Neural crest cell (in vitro differentiated cells): ENCODE measurements at regions not wholly inside any gene's neighbourhood (a gene's known extent, or its start where the extent isn't known, plus 50 kb on each side); places are given as distances from the start of the nearest gene placed in this dataset.

Source experiments
- DNase-seq: peaks from one replicate; pipeline ENCODE4 v3.0.0; 2021; ENCODE audit warnings: low read depth, mixed read lengths, low spot score
- H3K27ac Mint-ChIP-seq: one replicate; pipeline ENCODE4 v1.8.0; 2021; ENCODE audit warnings: mild to moderate bottlenecking, mixed read lengths; ENCODE audit not compliant: unreplicated experiment
- H3K27me3 Mint-ChIP-seq: 2 replicates; pipeline ENCODE4 v1.8.0; 2021; ENCODE audit warnings: low read depth, mild to moderate bottlenecking, mixed read lengths
- H3K36me3 Mint-ChIP-seq: 2 replicates; pipeline ENCODE4 v1.8.0; 2021; ENCODE audit warnings: low read depth, mild to moderate bottlenecking, mixed read lengths
- H3K4me1 Mint-ChIP-seq: 2 replicates; pipeline ENCODE4 v1.8.0; 2021; ENCODE audit warnings: mixed read lengths
- H3K4me3 Mint-ChIP-seq: one replicate; pipeline ENCODE4 v1.8.0; 2021; ENCODE audit warnings: mild to moderate bottlenecking, mixed read lengths
- H3K9me3 Mint-ChIP-seq: 2 replicates; pipeline ENCODE4 v1.8.0; 2021; ENCODE audit warnings: mixed read lengths
- TF ChIP-seq, protein P1 (sequence below): fragments of 200-600 bp; sonication (generic); conservative IDR thresholded peaks from 2 replicates; pipeline ENCODE4 v1.5.0; 2021; ENCODE audit warnings: antibody characterized with exemption, mild to moderate bottlenecking

DNA sequence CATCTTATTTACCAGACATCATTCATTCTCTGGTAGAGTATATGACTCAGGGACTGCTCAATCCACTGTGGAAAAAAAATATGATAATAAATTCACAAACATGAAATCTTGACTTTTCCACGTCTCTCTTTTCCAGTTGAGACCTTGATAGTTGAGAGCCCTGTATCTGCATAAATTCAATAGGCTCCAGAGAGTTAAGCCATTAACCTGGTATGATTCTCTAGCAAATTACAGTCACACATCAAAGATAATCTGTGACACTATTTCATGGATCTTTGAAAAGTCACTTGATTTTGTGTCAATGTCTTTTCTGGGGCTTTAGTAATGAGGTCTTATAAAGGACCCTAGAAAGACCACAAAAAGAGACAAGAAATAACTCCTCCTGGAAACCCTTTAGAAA, 154.2 kb upstream of the FOXG1 start:
- peaks cover 3% of the 10 kb centered on the region for H3K36me3 Mint-ChIP-seq
- H3K9me3 Mint-ChIP-seq: peaks cover 9% of the 10 kb centered on the region
- H3K27me3 Mint-ChIP-seq: no peaks in the 10 kb centered on the region
- TF ChIP-seq, protein P1, sequence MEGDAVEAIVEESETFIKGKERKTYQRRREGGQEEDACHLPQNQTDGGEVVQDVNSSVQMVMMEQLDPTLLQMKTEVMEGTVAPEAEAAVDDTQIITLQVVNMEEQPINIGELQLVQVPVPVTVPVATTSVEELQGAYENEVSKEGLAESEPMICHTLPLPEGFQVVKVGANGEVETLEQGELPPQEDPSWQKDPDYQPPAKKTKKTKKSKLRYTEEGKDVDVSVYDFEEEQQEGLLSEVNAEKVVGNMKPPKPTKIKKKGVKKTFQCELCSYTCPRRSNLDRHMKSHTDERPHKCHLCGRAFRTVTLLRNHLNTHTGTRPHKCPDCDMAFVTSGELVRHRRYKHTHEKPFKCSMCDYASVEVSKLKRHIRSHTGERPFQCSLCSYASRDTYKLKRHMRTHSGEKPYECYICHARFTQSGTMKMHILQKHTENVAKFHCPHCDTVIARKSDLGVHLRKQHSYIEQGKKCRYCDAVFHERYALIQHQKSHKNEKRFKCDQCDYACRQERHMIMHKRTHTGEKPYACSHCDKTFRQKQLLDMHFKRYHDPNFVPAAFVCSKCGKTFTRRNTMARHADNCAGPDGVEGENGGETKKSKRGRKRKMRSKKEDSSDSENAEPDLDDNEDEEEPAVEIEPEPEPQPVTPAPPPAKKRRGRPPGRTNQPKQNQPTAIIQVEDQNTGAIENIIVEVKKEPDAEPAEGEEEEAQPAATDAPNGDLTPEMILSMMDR: no peak
- peaks cover 21% of the 10 kb centered on the region for H3K4me1 Mint-ChIP-seq
- H3K27ac Mint-ChIP-seq: no peak overlapping the region
- DNase-seq: no peak
- no peak overlapping the region for H3K4me3 Mint-ChIP-seq

DNA sequence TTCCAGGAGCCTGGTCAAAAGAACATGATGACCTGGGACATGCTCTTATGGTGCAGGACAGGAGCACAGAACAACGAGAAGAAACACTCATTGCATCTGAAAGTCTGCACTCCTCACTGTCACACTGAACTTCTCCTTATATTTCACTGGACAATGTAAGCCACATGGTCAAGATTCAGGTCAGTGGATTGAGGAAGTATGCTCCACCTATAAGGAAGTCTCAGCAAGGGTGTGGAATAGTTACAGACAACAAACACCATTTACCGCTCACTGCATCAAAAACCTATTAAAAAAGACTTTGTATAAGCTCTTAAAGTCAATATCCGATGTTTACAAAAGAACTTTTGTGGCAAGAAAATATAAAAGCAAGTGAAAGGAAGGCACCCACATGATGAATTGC, 153.1 kb upstream of the FOXG1 start:
- Mint-ChIP-seq H3K9me3 (peaks cover 9% of the 10 kb centered on the region), H3K4me1 (peaks cover 16% of the 10 kb centered on the region), H3K4me3 (no peak overlapping the region), H3K36me3 (peaks cover 3% of the 10 kb centered on the region), H3K27me3 (no peaks in the 10 kb centered on the region), H3K27ac (no peak overlapping the region)
- no peak for DNase-seq
- TF ChIP-seq, protein P1: no peak

DNA sequence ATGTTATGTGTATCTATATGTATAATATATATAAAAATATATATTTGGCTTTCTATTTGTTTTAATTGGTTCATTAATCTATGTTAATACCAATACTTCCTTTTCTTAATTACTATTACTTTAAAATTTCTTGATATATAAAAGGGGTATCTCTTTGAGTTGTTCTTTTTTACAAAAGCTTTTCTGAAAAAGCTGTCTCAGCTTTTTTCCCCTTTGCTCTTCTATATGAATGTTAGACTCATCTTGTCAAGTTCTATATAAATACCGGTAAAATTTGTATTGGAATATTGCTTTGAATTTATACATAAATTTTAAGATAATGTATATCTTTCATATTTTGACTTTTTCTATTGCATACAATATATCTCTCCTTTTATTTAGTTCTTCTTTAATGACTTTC, 139.8 kb upstream of the FOXG1 start:
- TF ChIP-seq, protein P1: no peak
- H3K9me3 Mint-ChIP-seq: peaks cover 6% of the 10 kb centered on the region
- H3K36me3 Mint-ChIP-seq: no peaks in the 10 kb centered on the region
- H3K27ac Mint-ChIP-seq: no peak overlapping the region
- H3K27me3 Mint-ChIP-seq: no peaks in the 10 kb centered on the region
- H3K4me3 Mint-ChIP-seq: no peak overlapping the region
- no peak for DNase-seq
- no peaks in the 10 kb centered on the region for H3K4me1 Mint-ChIP-seq

DNA sequence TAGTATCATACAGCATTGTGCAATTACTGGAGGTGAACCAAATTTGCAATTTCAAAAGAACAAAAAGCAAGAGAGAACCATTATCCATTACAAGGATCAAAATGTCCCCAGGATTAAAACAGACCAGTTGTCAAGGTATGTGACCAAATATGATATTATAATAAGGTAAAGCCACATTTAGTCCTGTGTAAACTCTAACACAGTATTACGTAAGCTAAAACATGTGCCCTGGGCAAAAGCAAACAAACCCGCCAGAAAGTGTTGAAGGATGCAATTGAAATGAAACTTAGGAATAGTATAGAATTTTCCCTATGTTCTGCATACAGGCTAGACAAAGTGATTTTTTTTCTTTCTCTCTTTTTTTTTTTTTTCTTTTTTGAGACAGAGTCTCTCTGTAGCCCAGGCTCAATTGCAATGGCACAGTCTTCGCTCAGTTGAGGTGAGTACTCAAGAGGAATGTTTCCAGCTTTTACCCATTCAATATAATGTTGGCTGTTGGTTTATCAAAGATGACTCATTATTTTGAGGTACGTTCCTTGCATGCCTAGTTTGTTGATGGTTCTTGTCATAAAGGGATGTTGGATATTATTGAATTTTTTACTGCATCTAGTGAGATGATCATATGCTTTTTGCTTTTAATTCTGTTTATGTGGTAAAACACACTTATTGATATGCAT, 137.1 kb upstream of the FOXG1 start:
- no peak overlapping the region for H3K4me3 Mint-ChIP-seq
- H3K4me1 Mint-ChIP-seq: no peaks in the 10 kb centered on the region
- H3K9me3 Mint-ChIP-seq: peaks cover 9% of the 10 kb centered on the region
- H3K27ac Mint-ChIP-seq: no peak overlapping the region
- no peak for DNase-seq
- no peaks in the 10 kb centered on the region for H3K36me3 Mint-ChIP-seq
- TF ChIP-seq, protein P1: no peak
- no peaks in the 10 kb centered on the region for H3K27me3 Mint-ChIP-seq

DNA sequence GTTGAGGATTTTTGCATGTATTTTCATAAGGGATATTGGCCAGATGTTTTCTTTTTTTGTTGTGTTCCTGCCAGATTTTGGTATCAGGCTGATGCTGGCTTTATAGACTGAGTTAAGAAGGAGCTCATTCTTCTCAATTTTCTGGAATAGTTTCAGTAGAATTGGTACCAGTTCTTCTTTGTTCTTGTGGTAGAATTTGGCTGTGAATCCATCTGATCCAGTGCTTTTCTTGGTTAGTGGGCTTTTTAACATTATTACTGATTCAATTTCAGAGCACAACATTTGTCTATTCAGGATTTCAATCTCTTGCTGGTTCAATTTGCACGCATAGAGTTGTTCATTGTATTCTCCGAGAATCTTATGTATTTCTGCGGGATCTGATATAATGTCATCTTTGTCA, 136.5 kb upstream of the FOXG1 start:
- TF ChIP-seq, protein P1: no peak
- Mint-ChIP-seq H3K27ac (no peak overlapping the region), H3K4me1 (no peaks in the 10 kb centered on the region), H3K9me3 (peaks cover 9% of the 10 kb centered on the region), H3K4me3 (no peak overlapping the region), H3K27me3 (no peaks in the 10 kb centered on the region), H3K36me3 (no peaks in the 10 kb centered on the region)
- no peak for DNase-seq
